ENCODE measurements at regions not wholly inside any gene's neighbourhood (a gene's known extent, or its start where the extent isn't known, plus 50 kb on each side); places are given as distances from the start of the nearest gene placed in this dataset.

DNA sequence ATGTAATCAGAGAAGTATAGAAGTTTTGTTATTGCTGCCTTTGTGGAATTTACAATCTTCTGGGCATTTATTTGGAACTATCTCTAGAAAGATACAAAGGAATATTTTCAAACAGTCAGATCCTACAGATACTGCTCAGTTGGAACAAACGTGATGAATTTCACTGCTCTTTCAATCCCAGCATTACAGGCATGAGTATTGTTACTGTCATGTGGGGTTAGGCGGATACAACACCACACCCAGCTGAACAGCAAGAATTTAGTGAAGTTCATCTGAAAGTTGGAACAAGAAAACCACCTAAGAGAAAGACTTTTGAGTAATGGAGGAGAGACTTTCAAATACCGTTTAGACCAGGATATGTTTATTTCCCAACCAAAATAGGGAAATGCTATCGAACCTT is 123.3 kb upstream of the PLXNC1 start:
- no peaks in the 10 kb centered on the region for H3K36me3 ChIP-seq
- no peaks in the 10 kb centered on the region for H3K4me1 ChIP-seq (ENCODE audit: control insufficient read depth in 1 of 2, insufficient read depth in 1 of 2, low read depth in 1 of 2, low read length in 1 of 2)
- no peak overlapping the region for H3K27ac ChIP-seq
- no peaks in the 10 kb centered on the region for H3K9me3 ChIP-seq
- H3K27me3 ChIP-seq, result no peaks in the 10 kb centered on the region
- TF ChIP-seq CTCF (IDR thresholded peaks at IDR 0.05), result no peak
- no peak overlapping the region for H3K4me3 ChIP-seq (ENCODE audit: low read depth in 1 of 2, low read length in 1 of 2)

GRCh38 chr12:94025756-94026155 is 122.6 kb upstream of the PLXNC1 start:
- H3K9me3 ChIP-seq, result no peaks in the 10 kb centered on the region
- no peaks in the 10 kb centered on the region for H3K4me1 ChIP-seq (ENCODE audit: control insufficient read depth in 1 of 2, insufficient read depth in 1 of 2, low read depth in 1 of 2, low read length in 1 of 2)
- H3K36me3 ChIP-seq, result no peaks in the 10 kb centered on the region
- no peaks in the 10 kb centered on the region for H3K27me3 ChIP-seq
- H3K4me3 ChIP-seq (ENCODE audit: low read depth in 1 of 2, low read length in 1 of 2), result no peak overlapping the region
- no peak for TF ChIP-seq CTCF (IDR thresholded peaks at IDR 0.05)
- no peak overlapping the region for H3K27ac ChIP-seq

DNA sequence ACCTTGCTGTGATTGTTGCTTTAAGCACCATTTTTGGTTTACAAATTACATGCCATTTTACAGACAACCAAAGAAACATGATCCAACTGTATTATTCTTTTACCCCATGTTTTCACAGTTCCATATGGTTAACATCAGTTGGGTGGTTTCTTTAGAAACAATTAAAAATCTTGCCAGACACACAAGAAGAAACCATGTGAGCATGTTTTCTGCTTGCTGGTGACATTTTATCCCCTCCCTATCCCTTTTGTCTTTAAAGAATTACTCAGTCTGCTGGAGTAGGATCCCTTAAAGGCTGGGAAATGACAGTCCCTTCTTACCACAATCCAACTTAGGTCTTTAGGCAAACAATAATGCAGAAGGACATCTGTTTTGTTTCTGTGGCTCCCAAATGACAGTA is 121.8 kb upstream of the PLXNC1 start:
- TF ChIP-seq CTCF (IDR thresholded peaks at IDR 0.05), result no peak
- Histone ChIP-seq H3K27ac (no peak overlapping the region), H3K27me3 (no peaks in the 10 kb centered on the region), H3K4me1 (ENCODE audit: control insufficient read depth in 1 of 2, insufficient read depth in 1 of 2, low read depth in 1 of 2, low read length in 1 of 2) (no peaks in the 10 kb centered on the region), H3K36me3 (no peaks in the 10 kb centered on the region), H3K9me3 (no peaks in the 10 kb centered on the region), H3K4me3 (ENCODE audit: low read depth in 1 of 2, low read length in 1 of 2) (no peak overlapping the region)

DNA sequence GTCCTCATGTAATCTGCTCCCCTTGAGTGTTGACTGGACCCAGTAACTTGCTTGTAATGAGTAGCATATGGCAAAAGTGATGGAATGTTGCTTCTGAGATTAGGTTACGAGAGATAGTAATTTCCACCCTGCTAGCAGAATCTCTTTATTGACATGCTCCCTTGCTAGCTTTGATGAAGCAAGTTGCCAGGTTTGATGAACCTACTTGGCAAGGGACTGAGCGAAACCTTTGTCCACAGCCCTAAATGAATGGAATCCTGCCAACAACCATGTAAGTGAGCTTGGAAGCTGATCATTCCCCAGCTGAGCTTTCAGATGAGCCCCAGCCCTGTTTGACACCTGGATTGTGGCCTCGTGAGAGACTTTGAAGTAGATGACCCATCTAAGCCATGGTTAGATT is 120.8 kb upstream of the PLXNC1 start:
- no peaks in the 10 kb centered on the region for H3K9me3 ChIP-seq
- no peak overlapping the region for H3K4me3 ChIP-seq (ENCODE audit: low read depth in 1 of 2, low read length in 1 of 2)
- H3K4me1 ChIP-seq (ENCODE audit: control insufficient read depth in 1 of 2, insufficient read depth in 1 of 2, low read depth in 1 of 2, low read length in 1 of 2), result no peaks in the 10 kb centered on the region
- no peak overlapping the region for H3K27ac ChIP-seq
- no peak for TF ChIP-seq CTCF (IDR thresholded peaks at IDR 0.05)
- no peaks in the 10 kb centered on the region for H3K36me3 ChIP-seq
- no peaks in the 10 kb centered on the region for H3K27me3 ChIP-seq

GRCh38 chr12:94031763-94032162 is 116.6 kb upstream of the PLXNC1 start:
- no peaks in the 10 kb centered on the region for H3K9me3 ChIP-seq
- H3K36me3 ChIP-seq, result no peaks in the 10 kb centered on the region
- H3K4me3 ChIP-seq (ENCODE audit: low read depth in 1 of 2, low read length in 1 of 2), result no peak overlapping the region
- no peaks in the 10 kb centered on the region for H3K27me3 ChIP-seq
- TF ChIP-seq CTCF (IDR thresholded peaks at IDR 0.05), result no peak
- H3K4me1 ChIP-seq (ENCODE audit: control insufficient read depth in 1 of 2, insufficient read depth in 1 of 2, low read depth in 1 of 2, low read length in 1 of 2), result no peaks in the 10 kb centered on the region
- H3K27ac ChIP-seq, result no peak overlapping the region

GRCh38 chr12:94032368-94032767 is 116.0 kb upstream of the PLXNC1 start:
- H3K27ac ChIP-seq, result no peak overlapping the region

More at GRCh38 chr12:94032368-94032767, 116.0 kb upstream of the PLXNC1 start:
- Histone ChIP-seq H3K4me3 (ENCODE audit: low read depth in 1 of 2, low read length in 1 of 2) (no peak overlapping the region), H3K4me1 (ENCODE audit: control insufficient read depth in 1 of 2, insufficient read depth in 1 of 2, low read depth in 1 of 2, low read length in 1 of 2) (no peaks in the 10 kb centered on the region), H3K36me3 (no peaks in the 10 kb centered on the region), H3K27me3 (no peaks in the 10 kb centered on the region), H3K9me3 (no peaks in the 10 kb centered on the region)
- TF ChIP-seq CTCF (IDR thresholded peaks at IDR 0.05), result no peak

Measured in neutrophil (primary cell).